Gastroesophageal sphincter (tissue), 3 donors: ENCODE measurements at regions not wholly inside any gene's neighbourhood (a gene's known extent, or its start where the extent isn't known, plus 50 kb on each side); places are given as distances from the start of the nearest gene placed in this dataset.

Experiments
- EP300 ChIP-seq: sonication (generic); formaldehyde crosslinking; IDR thresholded peaks from one replicate; pipeline ENCODE4 v1.6.1; 2017; ENCODE audit warnings: antibody characterized with exemption, mild to moderate bottlenecking
- POLR2A ChIP-seq, 2 donors: fragments of 450-650 bp; IDR thresholded peaks; one replicate each; pipeline ENCODE4 v1.6.1; 2017; ENCODE audit warnings: antibody characterized with exemption in 2 of 2, mild to moderate bottlenecking in 2 of 2, moderate library complexity in 1 of 2
- TF ChIP-seq, protein P1 (sequence below), 4 experiments: fragments of 200-600 bp in 2 of 4; fragments of 450-650 bp in 2 of 4; sonication (generic) in 1 of 4; IDR thresholded peaks; one replicate each; pipeline ENCODE4 v1.5.1; 2017 to 2019; ENCODE audit warnings: antibody characterized with exemption in 4 of 4, mild to moderate bottlenecking in 2 of 4, moderate library complexity in 2 of 4

DNA sequence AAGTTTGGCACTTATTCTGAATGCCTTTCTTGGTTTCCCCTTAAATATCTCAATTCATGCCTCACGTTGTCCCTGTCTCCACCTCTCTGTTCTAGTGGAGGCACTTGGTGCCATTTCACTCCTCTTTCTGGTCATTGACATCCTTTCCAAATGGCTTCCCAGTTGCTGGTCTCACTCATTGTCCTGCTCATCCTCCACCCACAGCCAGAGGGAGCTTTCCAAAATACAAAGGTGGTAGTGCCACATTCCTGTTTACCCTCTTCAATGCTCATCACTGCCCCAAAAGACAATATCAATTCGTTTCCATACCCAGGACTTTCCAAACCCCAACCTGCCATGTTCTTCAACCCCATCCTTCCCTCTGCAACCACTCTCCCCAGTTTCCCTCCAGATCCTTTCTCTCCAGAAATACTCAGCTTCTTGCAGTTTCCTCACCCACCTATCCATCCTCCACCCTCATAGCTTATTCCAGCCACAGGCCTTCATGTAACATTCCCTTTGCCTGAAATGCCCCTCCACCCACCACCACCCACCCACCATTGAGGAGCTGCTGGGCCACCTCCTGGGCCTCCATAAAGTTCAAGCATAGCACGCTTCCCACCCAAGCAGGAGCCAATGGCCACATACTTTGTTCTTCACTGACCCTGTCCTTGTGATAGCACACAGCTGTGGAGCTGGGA, 63.1 kb upstream of the ADRB1 start:
- TF ChIP-seq EP300 (no peak), POLR2A (IDR thresholded peaks at IDR 0.05) (no peak)
- TF ChIP-seq, protein P1, sequence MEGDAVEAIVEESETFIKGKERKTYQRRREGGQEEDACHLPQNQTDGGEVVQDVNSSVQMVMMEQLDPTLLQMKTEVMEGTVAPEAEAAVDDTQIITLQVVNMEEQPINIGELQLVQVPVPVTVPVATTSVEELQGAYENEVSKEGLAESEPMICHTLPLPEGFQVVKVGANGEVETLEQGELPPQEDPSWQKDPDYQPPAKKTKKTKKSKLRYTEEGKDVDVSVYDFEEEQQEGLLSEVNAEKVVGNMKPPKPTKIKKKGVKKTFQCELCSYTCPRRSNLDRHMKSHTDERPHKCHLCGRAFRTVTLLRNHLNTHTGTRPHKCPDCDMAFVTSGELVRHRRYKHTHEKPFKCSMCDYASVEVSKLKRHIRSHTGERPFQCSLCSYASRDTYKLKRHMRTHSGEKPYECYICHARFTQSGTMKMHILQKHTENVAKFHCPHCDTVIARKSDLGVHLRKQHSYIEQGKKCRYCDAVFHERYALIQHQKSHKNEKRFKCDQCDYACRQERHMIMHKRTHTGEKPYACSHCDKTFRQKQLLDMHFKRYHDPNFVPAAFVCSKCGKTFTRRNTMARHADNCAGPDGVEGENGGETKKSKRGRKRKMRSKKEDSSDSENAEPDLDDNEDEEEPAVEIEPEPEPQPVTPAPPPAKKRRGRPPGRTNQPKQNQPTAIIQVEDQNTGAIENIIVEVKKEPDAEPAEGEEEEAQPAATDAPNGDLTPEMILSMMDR (IDR thresholded peaks at IDR 0.05), result peak in 2 of 4 experiments; percentile 19 to 20
